NCI-H1436 treated with DMSO at 0.1 percent for 48 hours (cell line): ENCODE measurements at regions not wholly inside any gene's neighbourhood (a gene's known extent, or its start where the extent isn't known, plus 50 kb on each side); places are given as distances from the start of the nearest gene placed in this dataset.

ENCODE experiments used
- DNase-seq: peaks from one replicate; lab custom pipeline; 2025; lab: John Stamatoyannopoulos, UW

GRCh38 chr11:121794671-121795141 lies 321.3 kb downstream of the BLID start:
- no peak for DNase-seq

DNA sequence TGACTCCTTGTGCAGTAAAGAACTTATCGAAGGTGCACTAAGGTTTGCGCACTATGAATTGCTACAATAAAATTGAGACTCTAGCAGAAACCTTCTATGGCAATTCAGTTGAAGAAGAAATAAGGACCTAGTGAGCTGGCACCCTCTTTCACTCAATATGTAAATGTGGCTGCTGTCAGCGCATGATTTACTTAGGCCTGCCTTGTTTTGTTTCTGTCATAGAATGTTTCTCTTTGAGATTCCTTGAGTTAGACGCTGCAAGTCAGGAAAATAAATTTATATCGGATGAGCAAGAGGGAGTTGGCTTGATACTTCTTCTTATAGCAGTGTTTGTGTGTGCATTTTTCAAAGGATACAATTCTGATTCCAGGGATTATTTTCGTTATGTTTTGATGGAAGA lies 322.1 kb downstream of the BLID start:
- no peak for DNase-seq

- no peak for DNase-seq
These were observed 322.7 kb downstream of the BLID start for GRCh38 chr11:121793291-121793690.

- no peak for DNase-seq
These were observed 323.8 kb downstream of the BLID start for GRCh38 chr11:121792185-121792584.

DNA sequence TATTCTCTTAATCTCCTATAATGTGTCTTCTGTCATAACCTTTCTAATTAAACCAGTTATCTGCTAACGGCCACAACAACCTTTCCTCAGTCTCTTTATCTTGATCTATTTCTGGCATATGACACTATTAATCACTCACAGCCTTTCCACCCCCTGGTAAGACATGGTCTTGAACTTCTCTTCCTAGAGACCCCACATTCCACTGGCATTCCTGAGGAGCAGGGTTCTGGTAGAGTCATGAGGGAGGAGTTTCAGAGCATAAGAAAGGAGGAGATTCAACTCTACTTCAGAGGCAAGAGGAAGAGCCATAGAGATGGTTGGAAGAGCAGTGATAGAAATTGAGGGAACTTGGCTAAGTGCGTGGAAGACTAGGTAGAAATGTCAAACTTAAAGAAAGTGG lies 325.6 kb downstream of the BLID start:
- DNase-seq: no peak

GRCh38 chr11:121780971-121781370 lies 328.2 kb upstream of the SORL1-AS1 start:
- DNase-seq: no peak

DNA sequence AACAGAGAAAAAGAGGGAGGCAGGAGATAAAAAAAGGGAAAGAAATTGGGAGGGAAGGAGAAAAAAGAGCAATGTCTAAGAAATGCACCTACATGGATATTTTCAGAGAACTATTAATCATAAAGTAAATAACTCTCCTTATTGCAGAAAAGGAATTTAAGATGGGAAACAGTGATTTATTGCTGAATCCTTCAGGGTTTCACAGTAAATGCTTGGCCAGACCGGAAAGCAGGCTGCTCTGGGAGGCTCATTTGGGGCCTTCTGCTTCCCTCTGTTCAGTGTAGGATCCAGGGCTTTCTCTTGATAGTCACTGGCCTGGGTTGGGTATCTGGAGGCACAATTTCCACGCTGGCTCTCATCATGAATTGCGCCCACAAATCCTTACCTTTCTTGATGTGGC lies 324.3 kb upstream of the SORL1-AS1 start:
- DNase-seq: no peak

DNA sequence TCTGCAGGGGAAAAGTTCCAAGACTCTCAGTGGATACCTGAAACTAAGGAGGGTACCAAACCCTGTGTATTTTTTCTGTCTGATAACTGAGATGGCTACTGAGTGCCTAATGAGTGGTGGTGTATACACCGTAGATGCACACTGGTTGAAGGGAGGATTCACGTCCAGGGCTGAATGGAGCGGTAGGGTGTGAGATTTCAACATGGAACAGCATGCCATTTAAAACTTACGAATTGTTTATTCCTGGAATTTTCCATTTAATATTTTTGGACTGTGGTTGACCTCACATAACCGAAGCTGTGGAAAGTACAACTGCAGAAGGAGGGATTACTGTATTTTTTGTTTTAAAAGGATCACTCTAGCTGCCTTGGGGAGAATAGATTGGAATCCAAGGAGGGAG lies 322.5 kb upstream of the SORL1-AS1 start:
- no peak for DNase-seq

DNA sequence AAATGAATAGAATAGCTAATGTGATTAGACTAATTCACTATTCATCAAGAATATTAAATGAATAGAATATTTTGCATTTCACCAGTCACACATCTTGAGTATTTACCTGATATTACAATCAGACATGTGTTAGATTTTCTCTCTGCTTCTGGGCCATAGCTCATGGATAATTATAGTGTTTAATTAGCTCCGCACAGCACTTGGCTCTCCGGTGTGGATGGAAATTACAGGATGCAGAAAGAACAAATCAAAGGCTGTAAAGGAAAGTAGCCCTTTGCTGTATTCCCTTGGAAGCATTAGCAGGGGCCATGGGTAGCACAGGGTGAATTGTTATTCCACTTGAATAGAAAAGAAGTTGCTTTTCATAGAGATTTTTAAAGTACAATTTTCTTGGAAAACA lies 320.3 kb upstream of the SORL1-AS1 start:
- DNase-seq: no peak

DNA sequence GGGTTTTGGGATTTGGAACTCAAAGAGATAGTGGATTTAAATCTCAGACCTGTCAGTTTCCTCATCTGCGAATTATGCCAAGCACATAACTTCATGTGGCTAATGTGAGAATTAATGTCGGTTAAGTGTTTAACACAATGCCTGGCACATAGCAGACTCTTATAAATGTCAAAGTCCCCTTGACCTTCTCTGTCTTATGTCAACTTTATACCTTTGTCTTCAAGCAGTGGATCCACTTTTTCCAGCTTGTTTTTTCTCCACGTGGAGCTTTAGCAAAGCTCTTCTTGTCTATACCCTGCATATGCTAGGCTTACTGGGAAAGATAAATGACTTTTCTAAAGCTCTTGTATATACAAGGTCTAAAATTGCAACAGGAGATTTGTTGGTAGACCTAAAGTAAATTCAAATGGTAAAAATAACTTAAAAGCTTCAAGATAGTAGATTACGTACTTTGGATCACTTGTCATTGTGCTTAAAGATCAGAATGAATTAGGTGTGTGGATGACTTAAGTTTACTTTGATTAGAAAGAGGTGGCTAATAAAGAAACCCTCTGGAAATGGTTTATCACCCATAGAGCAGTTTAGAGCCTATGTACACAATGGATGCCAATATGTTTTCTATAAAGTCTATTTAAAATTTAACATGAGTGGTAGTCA lies 318.3 kb upstream of the SORL1-AS1 start:
- DNase-seq: no peak

- no peak for DNase-seq
These were observed 316.4 kb upstream of the SORL1-AS1 start for GRCh38 chr11:121769191-121769590.

DNA sequence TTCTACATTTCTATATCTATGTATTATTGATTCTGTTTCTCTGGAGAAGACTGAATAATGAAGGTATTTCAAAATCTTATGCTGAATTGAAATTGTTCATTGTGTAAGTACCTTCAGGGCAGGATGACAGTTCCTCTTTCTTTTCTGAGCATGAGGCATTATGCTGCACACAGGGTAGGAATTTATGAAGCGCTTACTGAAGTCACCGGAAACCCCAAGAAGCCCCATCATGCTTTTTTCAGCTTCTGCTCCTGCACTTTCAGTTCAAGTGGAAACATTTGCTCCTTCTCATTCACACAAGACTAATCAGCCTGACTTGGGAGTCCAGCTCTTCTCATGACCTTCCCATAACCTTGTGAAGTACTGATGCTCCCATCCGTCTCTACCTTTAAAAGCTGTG lies 314.7 kb upstream of the SORL1-AS1 start:
- no peak for DNase-seq

DNA sequence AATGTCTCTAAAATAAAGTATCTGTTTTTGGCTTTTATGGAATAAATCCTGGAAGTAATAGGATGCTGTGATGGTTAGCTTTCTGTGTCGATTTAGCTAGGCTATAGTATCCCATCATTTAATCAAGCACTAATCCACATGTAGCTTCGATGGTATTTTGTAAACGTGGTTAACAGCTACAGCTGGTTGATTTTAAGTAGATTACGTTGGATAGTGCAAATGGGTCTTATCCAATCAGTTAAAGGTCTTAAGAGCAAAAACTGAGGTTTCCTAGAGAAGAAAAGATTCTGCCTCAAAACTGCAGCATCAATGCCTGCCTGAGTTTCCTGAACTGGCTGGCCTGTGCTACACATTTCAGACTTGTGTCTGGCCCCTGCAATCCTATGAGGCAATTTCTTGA lies 314.2 kb upstream of the SORL1-AS1 start:
- DNase-seq: no peak

DNA sequence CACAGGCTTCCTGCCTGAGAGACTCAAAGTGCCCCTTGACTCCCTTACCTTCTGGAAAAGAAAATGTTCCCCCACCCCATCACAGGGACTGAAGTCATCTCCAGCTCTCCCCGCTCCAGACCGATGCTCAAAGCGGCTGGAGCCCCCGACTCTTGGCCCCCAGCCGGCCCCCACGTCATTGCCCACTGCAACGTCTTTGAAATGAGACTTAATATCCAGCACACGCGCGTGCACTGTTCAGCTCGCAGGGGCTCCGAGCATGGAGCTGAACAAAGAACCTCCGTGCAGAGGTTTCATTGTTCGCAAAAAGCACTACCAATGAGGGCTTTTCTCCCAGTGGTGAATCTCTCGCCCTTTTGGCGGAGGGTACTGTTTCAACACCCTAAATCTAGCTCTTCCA lies 313.4 kb upstream of the SORL1-AS1 start:
- DNase-seq: no peak

GRCh38 chr11:121763526-121763925 lies 310.8 kb upstream of the SORL1-AS1 start:
- DNase-seq: no peak

DNA sequence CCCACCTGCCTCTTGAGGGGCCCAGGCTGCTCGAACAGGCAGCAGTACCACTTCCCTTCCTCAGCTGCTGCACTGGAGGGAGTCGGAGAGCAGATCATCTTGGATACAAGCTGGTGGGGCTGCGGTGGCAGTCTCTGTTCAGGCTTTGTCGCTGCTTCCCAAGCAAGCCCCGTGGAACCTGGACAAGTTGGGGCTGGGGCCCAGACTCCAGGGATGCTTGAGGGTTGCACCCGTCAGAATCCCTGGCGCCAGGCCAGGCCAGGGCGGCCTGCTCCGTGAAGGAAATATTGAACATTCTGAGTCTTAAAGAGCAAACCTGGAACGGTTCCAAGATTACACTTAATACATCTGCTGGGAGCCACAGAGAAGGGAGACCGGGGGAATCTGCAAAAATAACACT lies 310.1 kb upstream of the SORL1-AS1 start:
- DNase-seq: no peak

DNA sequence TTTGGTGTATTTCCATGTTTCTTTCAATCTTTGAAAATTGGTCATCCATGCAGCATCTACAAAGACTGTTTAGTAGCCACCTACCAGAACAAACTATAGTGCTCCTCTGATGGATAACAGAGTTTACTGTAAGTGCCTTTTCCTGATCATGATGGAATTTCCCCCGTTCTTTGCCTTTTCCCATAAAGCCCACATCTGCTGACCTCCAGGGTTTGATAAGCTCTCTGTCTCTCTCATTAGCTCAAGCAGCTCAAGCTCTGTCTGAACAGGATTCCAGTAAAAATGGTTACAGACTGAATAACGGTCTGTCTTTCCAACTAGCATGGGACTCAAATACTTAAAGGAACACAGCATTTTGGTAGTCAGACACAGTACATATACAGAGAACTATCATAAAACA lies 308.4 kb upstream of the SORL1-AS1 start:
- DNase-seq: no peak

DNA sequence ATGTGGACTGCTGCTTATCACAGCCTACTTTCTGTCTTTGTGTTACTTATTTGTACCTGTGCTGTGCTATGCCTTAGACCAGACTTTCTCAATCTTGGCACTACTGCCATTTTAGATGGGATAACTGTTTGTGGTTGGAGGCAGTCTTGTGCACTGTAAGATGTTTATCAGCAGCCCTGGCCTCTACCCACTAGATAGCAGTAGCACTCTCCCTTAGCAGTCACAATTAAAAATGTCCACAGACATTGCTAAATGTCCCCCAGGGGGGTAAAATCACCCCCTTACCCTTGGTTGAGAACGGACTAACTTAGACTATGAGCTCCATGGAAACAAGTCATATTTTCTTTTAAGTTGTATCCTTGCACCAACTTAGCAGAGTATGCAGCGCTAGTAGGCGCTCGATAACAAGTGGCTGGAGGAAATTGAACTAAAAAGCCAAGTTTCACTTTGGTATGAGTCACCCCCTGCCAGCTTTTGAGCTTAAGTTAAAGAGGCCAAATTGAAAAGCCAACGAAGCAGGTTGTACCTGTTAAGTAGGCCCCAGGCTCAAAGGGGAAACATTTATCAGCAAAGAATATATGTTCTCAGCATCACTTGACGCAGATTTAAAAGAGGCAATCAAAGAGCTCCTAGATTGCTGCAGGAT lies 304.8 kb upstream of the SORL1-AS1 start:
- DNase-seq: no peak

DNA sequence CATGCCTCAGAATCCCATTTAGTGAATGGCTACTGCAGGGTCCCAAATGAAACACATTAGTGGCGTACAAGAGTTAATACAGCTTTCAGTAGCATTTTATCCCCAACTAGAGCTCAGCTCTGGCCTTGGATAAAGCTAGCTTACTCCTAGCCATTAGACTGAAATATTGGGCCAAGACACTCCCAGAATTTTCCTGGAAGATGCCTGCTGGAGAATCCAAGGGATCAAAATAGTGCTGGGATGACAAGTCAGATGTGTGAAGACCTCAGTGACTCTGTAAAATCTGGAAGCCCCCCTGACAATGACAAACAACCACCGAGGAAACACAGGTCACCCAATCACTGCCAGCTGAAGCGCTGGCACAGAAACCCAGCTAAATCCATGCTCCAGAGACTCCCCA lies 303.1 kb upstream of the SORL1-AS1 start:
- DNase-seq: no peak

GRCh38 chr11:121755191-121755590 lies 302.4 kb upstream of the SORL1-AS1 start:
- DNase-seq: no peak

DNA sequence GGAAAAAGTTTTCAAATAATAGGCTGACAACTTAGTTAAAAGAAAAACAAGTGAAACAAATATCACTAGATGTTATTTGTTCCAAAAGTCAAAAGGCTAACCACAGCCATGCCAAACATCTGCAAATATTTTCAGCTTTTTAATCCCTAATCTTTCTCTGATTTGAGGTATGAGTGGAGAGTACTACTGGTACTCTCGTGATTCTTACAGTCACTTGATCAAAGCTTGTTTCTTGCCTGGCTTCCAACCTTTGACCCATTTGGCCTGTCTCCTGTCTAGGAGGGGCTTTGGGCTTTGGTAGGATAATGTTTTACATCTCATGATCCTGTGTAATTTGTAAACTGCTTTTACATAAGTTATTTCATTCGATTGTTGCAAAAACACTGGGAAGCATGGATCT lies 301.8 kb upstream of the SORL1-AS1 start:
- no peak for DNase-seq

GRCh38 chr11:121749691-121750090 lies 296.9 kb upstream of the SORL1-AS1 start:
- DNase-seq: no peak

GRCh38 chr11:121748068-121748467 lies 295.3 kb upstream of the SORL1-AS1 start:
- DNase-seq: no peak

- no peak for DNase-seq
These were observed 290.5 kb upstream of the SORL1-AS1 start for GRCh38 chr11:121743285-121743684.
